ENCODE measurements at regions not wholly inside any gene's neighbourhood (a gene's known extent, or its start where the extent isn't known, plus 50 kb on each side); places are given as distances from the start of the nearest gene placed in this dataset.

- TF ChIP-seq CTCF (IDR thresholded peaks at IDR 0.05; ENCODE audit: borderline replicate concordance, control extremely low read depth, extremely low read depth, insufficient read depth, missing control alignments): no peak
- DNase-seq (ENCODE audit: low spot score): no peak
- in situ Hi-C loops (cut with MboI; ENCODE audit: low sequenced_read_pairs, unreplicated experiment): no loop called here
Measured at GRCh38 chr18:45559258-45559657, 56.0 kb upstream of the SLC14A2 start.

- no peak for DNase-seq (ENCODE audit: low spot score)
- in situ Hi-C loops (cut with MboI; ENCODE audit: low sequenced_read_pairs, unreplicated experiment): no loop called here
- TF ChIP-seq CTCF (IDR thresholded peaks at IDR 0.05; ENCODE audit: borderline replicate concordance, control extremely low read depth, extremely low read depth, insufficient read depth, missing control alignments): no peak
Measured at GRCh38 chr18:45560870-45561269, 54.4 kb upstream of the SLC14A2 start.

- no peak for DNase-seq (ENCODE audit: low spot score)
- TF ChIP-seq CTCF (IDR thresholded peaks at IDR 0.05; ENCODE audit: borderline replicate concordance, control extremely low read depth, extremely low read depth, insufficient read depth, missing control alignments): no peak
- in situ Hi-C loops (cut with MboI; ENCODE audit: low sequenced_read_pairs, unreplicated experiment): no loop called here
Measured at GRCh38 chr18:45562567-45563479, 52.5 kb upstream of the SLC14A2 start.

- in situ Hi-C loops (cut with MboI; ENCODE audit: low sequenced_read_pairs, unreplicated experiment): no loop called here
- DNase-seq (ENCODE audit: low spot score): no peak
- TF ChIP-seq CTCF (IDR thresholded peaks at IDR 0.05; ENCODE audit: borderline replicate concordance, control extremely low read depth, extremely low read depth, insufficient read depth, missing control alignments): no peak
Measured at GRCh38 chr18:45565280-45565970, 49.9 kb upstream of the SLC14A2 start.
